SK-N-SH treated with all-trans-retinoic acid at 6 μM for 48 hours (cell line): ENCODE measurements at regions not wholly inside any gene's neighbourhood (a gene's known extent, or its start where the extent isn't known, plus 50 kb on each side); places are given as distances from the start of the nearest gene placed in this dataset.

Source experiments
- ATAC-seq: fragments of 200-7000 bp; cut with Tn5 transposase; 3 replicates; pipeline ENCODE4 v1.9.1; 2020; ENCODE audit warnings: mild to moderate bottlenecking, moderate library complexity
- ARNTL ChIP-seq: fragments of 450-650 bp; formaldehyde crosslinking; IDR thresholded peaks from 2 replicates; pipeline ENCODE4 v1.5.0; 2020; ENCODE audit warnings: low read depth, mild to moderate bottlenecking, moderate library complexity, borderline replicate concordance
- BACH2 ChIP-seq: fragments of 250-450 bp; sonication (Bioruptor Pico); IDR thresholded peaks from 2 replicates; pipeline ENCODE4 v1.9.0; 2021; ENCODE audit warnings: mild to moderate bottlenecking, borderline replicate concordance
- CREB5 ChIP-seq: fragments of 250-450 bp; sonication (Bioruptor Pico); IDR thresholded peaks from 2 replicates; pipeline ENCODE4 v1.5.1; 2020; ENCODE audit warnings: low read depth, mild to moderate bottlenecking, moderate library complexity
- CSDC2 ChIP-seq: fragments of 250-450 bp; sonication (Bioruptor Pico); IDR thresholded peaks from 2 replicates; pipeline ENCODE4 v1.5.0; 2020; ENCODE audit warnings: mild to moderate bottlenecking, moderate library complexity
- CSRNP3 ChIP-seq: fragments of 250-450 bp; sonication (Bioruptor Pico); IDR thresholded peaks from 2 replicates; pipeline ENCODE4 v1.5.1; 2021; ENCODE audit warnings: mild to moderate bottlenecking, moderate library complexity
- ESRRG ChIP-seq: fragments of 250-450 bp; sonication (Bioruptor Pico); IDR thresholded peaks from 2 replicates; pipeline ENCODE4 v1.6.1; 2021; ENCODE audit warnings: mild to moderate bottlenecking
- GLIS3 ChIP-seq: fragments of 250-450 bp; sonication (Bioruptor Pico); IDR thresholded peaks from 2 replicates; pipeline ENCODE4 v1.5.0; 2020; ENCODE audit warnings: mild to moderate bottlenecking, moderate library complexity
- ISL1 ChIP-seq: fragments of 250-450 bp; sonication (Bioruptor Pico); IDR thresholded peaks from 2 replicates; pipeline ENCODE4 v2.1.2; 2022; ENCODE audit warnings: mild to moderate bottlenecking, moderate library complexity
- OSR1 ChIP-seq: fragments of 250-450 bp; sonication (Bioruptor Pico); IDR thresholded peaks from 2 replicates; pipeline ENCODE4 v1.8.0; 2022; ENCODE audit warnings: moderate library complexity, mild to moderate bottlenecking, inconsistent platforms
- PATZ1 ChIP-seq: fragments of 250-450 bp; sonication (Bioruptor Pico); IDR thresholded peaks from 2 replicates; pipeline ENCODE4 v1.8.0; 2020; ENCODE audit warnings: mild to moderate bottlenecking, moderate library complexity, borderline replicate concordance
- POU6F1 ChIP-seq: fragments of 250-450 bp; sonication (Bioruptor Pico); IDR thresholded peaks from 2 replicates; pipeline ENCODE4 v1.8.0; 2021; ENCODE audit warnings: low read depth, mild to moderate bottlenecking, moderate library complexity, borderline replicate concordance
- PPARA ChIP-seq: fragments of 250-450 bp; sonication (Bioruptor Pico); IDR thresholded peaks from 2 replicates; pipeline ENCODE4 v1.5.0; 2020; ENCODE audit warnings: mild to moderate bottlenecking, borderline replicate concordance
- RARB ChIP-seq: fragments of 250-450 bp; sonication (Bioruptor Pico); IDR thresholded peaks from 2 replicates; pipeline ENCODE4 v1.8.0; 2021; ENCODE audit warnings: mild to moderate bottlenecking, moderate library complexity
- SNAI2 ChIP-seq: fragments of 250-450 bp; sonication (Bioruptor Pico); IDR thresholded peaks from 2 replicates; pipeline ENCODE4 v1.5.0; 2020; ENCODE audit warnings: mild to moderate bottlenecking, moderate library complexity
- TCF4 ChIP-seq: fragments of 250-450 bp; sonication (Bioruptor Pico); IDR thresholded peaks from 2 replicates; pipeline ENCODE4 v1.8.0; 2021; ENCODE audit warnings: mild to moderate bottlenecking, moderate library complexity, borderline replicate concordance
- TOX ChIP-seq: fragments of 250-450 bp; sonication (Bioruptor Pico); IDR thresholded peaks from 2 replicates; pipeline ENCODE4 v1.8.0; 2021; ENCODE audit warnings: mild to moderate bottlenecking, moderate library complexity, borderline replicate concordance
- TSHZ2 ChIP-seq: fragments of 250-450 bp; sonication (Bioruptor Pico); IDR thresholded peaks from 2 replicates; pipeline ENCODE4 v1.5.0; 2020; ENCODE audit warnings: mild to moderate bottlenecking, moderate library complexity
- ZC3H10 ChIP-seq: fragments of 250-450 bp; sonication (Bioruptor Pico); IDR thresholded peaks from 2 replicates; pipeline ENCODE4 v1.5.1; 2021; ENCODE audit warnings: mild to moderate bottlenecking, moderate library complexity
- ZFP30 ChIP-seq: fragments of 450-650 bp; formaldehyde crosslinking; IDR thresholded peaks from 2 replicates; pipeline ENCODE4 v1.5.0; 2022; ENCODE audit warnings: mild to moderate bottlenecking, moderate library complexity
- ZNF565 ChIP-seq: fragments of 450-650 bp; formaldehyde crosslinking; conservative IDR thresholded peaks from 2 replicates; pipeline ENCODE4 v1.5.0; 2020; ENCODE audit warnings: low read depth, mild to moderate bottlenecking, moderate library complexity
- ZNF70 ChIP-seq: fragments of 450-650 bp; formaldehyde crosslinking; IDR thresholded peaks from 2 replicates; pipeline ENCODE4 v1.5.0; 2020; ENCODE audit warnings: mild to moderate bottlenecking, moderate library complexity
- ZNF8 ChIP-seq: fragments of 450-650 bp; formaldehyde crosslinking; IDR thresholded peaks from 2 replicates; pipeline ENCODE4 v1.5.0; 2020; ENCODE audit warnings: mild to moderate bottlenecking, moderate library complexity

- TF ChIP-seq ZNF70 (no peak), RARB (CRISPR knock-in tag) (no peak), TCF4 (CRISPR knock-in tag) (no peak), ARNTL (no peak), CSDC2 (CRISPR knock-in tag) (peak; percentile 88; the same call in 1 of the 2 replicates), OSR1 (no peak), CREB5 (CRISPR knock-in tag) (no peak), ESRRG (CRISPR knock-in tag) (no peak), PPARA (CRISPR knock-in tag) (no peak), ISL1 (CRISPR knock-in tag) (peak; percentile 95), ZNF565 (CRISPR knock-in tag) (no peak)
- peak; percentile 48 for ATAC-seq
Measured at GRCh38 chr7:85454904-85455303, 268.0 kb upstream of the SEMA3D start.

GRCh38 chr7:85452674-85453073, 265.8 kb upstream of the SEMA3D start:
- TF ChIP-seq CREB5 (CRISPR knock-in tag), result peak; percentile 41; the same call in 1 of the 2 replicates
- peak; percentile 93 for TF ChIP-seq ISL1 (CRISPR knock-in tag)
- TF ChIP-seq TCF4 (CRISPR knock-in tag), result peak; percentile 61
- TF ChIP-seq TSHZ2 (CRISPR knock-in tag), result no peak
- TF ChIP-seq OSR1, result no peak
- no peak for TF ChIP-seq POU6F1 (CRISPR knock-in tag)
- TF ChIP-seq GLIS3 (CRISPR knock-in tag), result no peak
- no peak for TF ChIP-seq CSRNP3
- TF ChIP-seq ZNF70, result no peak
- peak; percentile 88 for TF ChIP-seq TOX
- peak; percentile 88 for ATAC-seq

- no peak for ATAC-seq
- TF ChIP-seq CSDC2 (CRISPR knock-in tag), result no peak
- TF ChIP-seq ISL1 (CRISPR knock-in tag), result no peak
- no peak for TF ChIP-seq RARB (CRISPR knock-in tag)
- TF ChIP-seq ZC3H10 (CRISPR knock-in tag), result no peak
- TF ChIP-seq ZFP30 (CRISPR knock-in tag), result no peak
- no peak for TF ChIP-seq ZNF8 (CRISPR knock-in tag)
- TF ChIP-seq BACH2 (CRISPR knock-in tag), result no peak
- TF ChIP-seq PATZ1 (CRISPR knock-in tag), result no peak
- TF ChIP-seq ZNF70, result no peak
- no peak for TF ChIP-seq SNAI2 (CRISPR knock-in tag)
- no peak for TF ChIP-seq ARNTL
- no peak for TF ChIP-seq CSRNP3
- TF ChIP-seq TSHZ2 (CRISPR knock-in tag), result no peak
Measured at GRCh38 chr7:85449478-85449877, 262.6 kb upstream of the SEMA3D start.
